Psoas muscle (tissue), 7 donors: ENCODE measurements at regions not wholly inside any gene's neighbourhood (a gene's known extent, or its start where the extent isn't known, plus 50 kb on each side); places are given as distances from the start of the nearest gene placed in this dataset.
"Not testable (repeated sequence)": the region's sequence is repeated elsewhere in the genome, so short reads cannot be mapped to it uniquely, and the experiment has no call there.

Source experiments
- ATAC-seq, 4 donors: fragments of 200-7000 bp; cut with Tn5 transposase; one replicate each; pipeline ENCODE4 v1.9.1; 2020; ENCODE audit warnings: moderate library complexity in 3 of 4, mild to moderate bottlenecking in 2 of 4
- DNase-seq, 2 donors: peaks; one replicate each; pipeline ENCODE4 v3.0.0-alpha.2; 2020
- H3K27ac ChIP-seq: fragments of 200-600 bp; one replicate; pipeline ENCODE4 v1.8.0; 2022
- H3K27me3 ChIP-seq, 3 donors: fragments of 200-600 bp in 1 of 3; one replicate each; pipeline versions ENCODE4 v1.6.1 to v1.8.0; 2013 to 2022; ENCODE audit warnings: low read length in 2 of 3, mild to moderate bottlenecking in 2 of 3, moderate library complexity in 1 of 3; ENCODE audit not compliant: insufficient read depth in 3 of 3
- H3K36me3 ChIP-seq, 2 donors: fragments of 200-600 bp in 1 of 2; one replicate each; pipeline versions ENCODE4 v1.6.1 to v1.8.0; 2013 to 2022; ENCODE audit warnings: low read depth in 1 of 2, mild to moderate bottlenecking in 1 of 2, moderate library complexity in 1 of 2; ENCODE audit not compliant: insufficient read depth in 1 of 2
- H3K4me1 ChIP-seq: fragments of 200-600 bp; one replicate; pipeline ENCODE4 v1.8.0; 2022
- H3K4me3 ChIP-seq: fragments of 200-600 bp; one replicate; pipeline ENCODE4 v1.8.0; 2022; ENCODE audit warnings: mild to moderate bottlenecking
- H3K9me3 ChIP-seq: fragments of 200-600 bp; one replicate; pipeline ENCODE4 v1.8.0; 2022
- WGBS, 3 donors: extraction: QIAGEN DNeasy Blood & Tissue Kit; methylation state at CpG; one replicate each; pipeline versions ENCODE4 v1.1.6 to v1.1.7; 2013; 5-methylcytosine and 5-hydroxymethylcytosine counted together
- intact Hi-C, 2 donors: fragments of 100-400 bp; cut with DNase I; formaldehyde crosslinking; loops; one replicate each; pipeline versions ENCODE4 v1.11.0 to v1.14.2; 2022
- TF ChIP-seq, protein P1 (sequence below): fragments of 200-600 bp; IDR thresholded peaks from one replicate; pipeline ENCODE4 v1.8.0; 2022; ENCODE audit warnings: antibody characterized with exemption
- donor health status: healthy with polysubstance abuse.
- donor health status: DM: no; HTN: no; CAD: no; lungs with moderate emphysema.
- donor health status: Bipolar disorder and iron deficiency.
- donor health status: healthy.
- donor health status: DM: yes; HTN: yes; CAD: no.
- donor health status: DM: no; HTN: no; CAD: no.
- donor health status: DM: yes; HTN: yes; CAD: no.

DNA sequence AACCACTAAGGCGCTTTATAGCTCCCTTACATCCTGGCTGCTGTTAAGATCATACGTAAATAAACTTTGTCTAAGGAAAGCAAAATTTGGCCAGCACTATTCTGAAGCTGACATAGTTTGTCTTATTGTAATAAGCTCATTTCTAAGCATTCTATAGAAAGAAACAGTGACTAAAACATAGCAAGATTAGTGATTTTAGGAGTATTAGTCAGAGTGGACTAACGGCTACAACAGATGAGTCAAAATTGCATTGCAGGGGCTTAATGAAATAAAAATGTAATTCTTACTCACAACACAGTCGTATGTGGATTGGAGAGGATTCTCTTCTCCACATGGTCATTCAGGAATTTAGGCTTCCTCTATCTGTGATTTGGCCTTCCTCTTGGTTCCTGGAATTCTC lies 347.6 kb downstream of the GADD45G start:
- intact Hi-C loops: no loop called here
- Histone ChIP-seq H3K9me3 (no peaks in the 10 kb centered on the region), H3K27me3 (no peaks in the 10 kb centered on the region), H3K36me3 (no peaks in the 10 kb centered on the region), H3K27ac (no peak overlapping the region), H3K4me3 (no peak overlapping the region), H3K4me1 (peaks cover 8% of the 10 kb centered on the region)
- WGBS, 3 donors: 86 to 92% (median 92%) methylated on average over 4 of the region's 4 CpGs
- TF ChIP-seq, protein P1, sequence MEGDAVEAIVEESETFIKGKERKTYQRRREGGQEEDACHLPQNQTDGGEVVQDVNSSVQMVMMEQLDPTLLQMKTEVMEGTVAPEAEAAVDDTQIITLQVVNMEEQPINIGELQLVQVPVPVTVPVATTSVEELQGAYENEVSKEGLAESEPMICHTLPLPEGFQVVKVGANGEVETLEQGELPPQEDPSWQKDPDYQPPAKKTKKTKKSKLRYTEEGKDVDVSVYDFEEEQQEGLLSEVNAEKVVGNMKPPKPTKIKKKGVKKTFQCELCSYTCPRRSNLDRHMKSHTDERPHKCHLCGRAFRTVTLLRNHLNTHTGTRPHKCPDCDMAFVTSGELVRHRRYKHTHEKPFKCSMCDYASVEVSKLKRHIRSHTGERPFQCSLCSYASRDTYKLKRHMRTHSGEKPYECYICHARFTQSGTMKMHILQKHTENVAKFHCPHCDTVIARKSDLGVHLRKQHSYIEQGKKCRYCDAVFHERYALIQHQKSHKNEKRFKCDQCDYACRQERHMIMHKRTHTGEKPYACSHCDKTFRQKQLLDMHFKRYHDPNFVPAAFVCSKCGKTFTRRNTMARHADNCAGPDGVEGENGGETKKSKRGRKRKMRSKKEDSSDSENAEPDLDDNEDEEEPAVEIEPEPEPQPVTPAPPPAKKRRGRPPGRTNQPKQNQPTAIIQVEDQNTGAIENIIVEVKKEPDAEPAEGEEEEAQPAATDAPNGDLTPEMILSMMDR: no peak
- DNase-seq: no peak
- ATAC-seq: no peak

DNA sequence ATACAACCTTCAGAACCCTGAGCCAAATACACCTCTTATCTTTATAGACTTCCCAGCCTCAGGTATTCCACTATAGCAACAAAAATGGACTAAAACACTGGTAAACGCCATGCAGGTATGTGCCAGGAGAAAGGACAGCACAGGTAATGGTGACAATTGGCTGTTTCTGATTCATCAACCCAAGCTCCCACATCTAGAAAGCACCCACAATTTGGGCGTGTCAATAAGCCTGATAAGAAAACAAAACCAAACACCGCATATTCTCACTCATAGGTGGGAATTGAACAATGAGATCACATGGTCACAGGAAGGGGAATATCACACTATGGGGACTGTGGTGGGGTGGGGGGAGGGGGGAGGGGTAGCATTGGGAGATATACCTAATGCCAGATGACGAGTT lies 348.5 kb downstream of the GADD45G start:
- ATAC-seq, H3K4me1 ChIP-seq, H3K9me3 ChIP-seq, intact Hi-C loops, H3K36me3 ChIP-seq, H3K4me3 ChIP-seq, H3K27me3 ChIP-seq, DNase-seq, H3K27ac ChIP-seq: not testable (repeated sequence)
- WGBS, 3 donors: 86 to 93% (median 92%) methylated on average over 3 to 4 of the region's 4 CpGs

DNA sequence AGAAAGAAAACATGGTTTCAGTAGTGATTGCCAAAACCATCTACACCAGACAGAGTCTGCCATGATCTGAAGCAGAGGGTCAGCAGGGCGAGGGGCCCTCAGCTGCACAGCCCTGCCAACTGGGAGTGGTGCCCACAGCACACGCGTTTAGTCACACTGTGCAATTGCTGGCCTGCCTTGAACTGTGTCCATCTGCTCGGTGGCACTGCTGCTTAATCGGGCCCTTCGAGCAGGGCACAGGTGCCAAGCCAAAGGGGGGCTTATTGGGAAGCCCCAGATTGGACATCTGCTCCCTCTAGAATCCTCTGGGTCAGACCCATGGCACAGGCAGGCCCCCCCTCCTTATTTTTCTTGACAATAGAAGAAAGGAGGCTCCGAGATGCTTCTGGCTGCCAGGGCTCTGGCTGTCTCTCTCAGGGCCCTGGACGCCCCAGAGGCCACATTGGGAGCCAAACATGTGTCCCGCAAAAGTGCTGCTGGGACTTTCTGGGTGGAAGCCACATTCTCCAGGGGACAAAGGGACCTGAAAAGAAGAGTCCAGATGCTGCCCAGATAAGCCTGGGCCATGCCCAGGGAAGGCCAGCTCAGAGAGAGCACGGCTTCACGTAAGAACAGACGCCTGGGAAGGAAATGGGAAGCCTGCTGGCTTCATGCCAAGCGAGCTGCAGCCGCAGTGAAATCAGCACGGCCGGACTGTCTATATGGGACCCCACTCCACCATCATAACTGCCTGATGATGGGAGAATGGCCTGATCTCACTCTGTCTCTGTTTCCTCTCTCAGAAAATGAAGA lies 349.2 kb downstream of the GADD45G start:
- no peak overlapping the region for H3K4me3 ChIP-seq
- 18 to 24% (median 19%) methylated on average over 16 of the region's 16 CpGs for WGBS, 3 donors
- peak in 3 of 4 donors; percentile 47 to 57 (median 54) for ATAC-seq
- H3K27ac ChIP-seq: no peak overlapping the region
- no peaks in the 10 kb centered on the region for H3K9me3 ChIP-seq
- TF ChIP-seq, protein P1: no peak
- H3K4me1 ChIP-seq: peaks cover 8% of the 10 kb centered on the region
- intact Hi-C loops: no loop called here
- DNase-seq: peak in 1 of 2 donors; percentile 53
- H3K27me3 ChIP-seq: no peaks in the 10 kb centered on the region
- H3K36me3 ChIP-seq: no peaks in the 10 kb centered on the region

DNA sequence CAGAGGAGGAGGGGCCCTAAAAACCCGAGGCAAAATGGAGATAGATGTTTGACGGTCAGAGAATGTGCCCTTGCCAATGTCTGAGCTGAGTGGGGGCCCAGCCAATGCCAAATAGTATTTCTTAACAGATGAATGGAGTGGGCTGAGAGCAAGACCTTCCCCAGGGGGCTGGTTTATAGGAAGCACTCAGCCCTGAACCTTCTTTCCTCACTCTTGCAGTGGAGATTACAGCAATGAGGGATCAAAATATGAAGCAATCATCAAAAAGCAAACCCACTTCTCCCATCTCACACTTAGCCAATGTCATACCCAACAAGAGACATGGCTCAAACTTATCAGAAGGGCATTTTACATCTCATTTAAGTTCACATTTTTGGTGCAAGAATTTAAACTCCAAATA lies 350.3 kb downstream of the GADD45G start:
- Histone ChIP-seq H3K27me3 (no peaks in the 10 kb centered on the region), H3K36me3 (no peaks in the 10 kb centered on the region), H3K27ac (no peak overlapping the region), H3K9me3 (no peaks in the 10 kb centered on the region), H3K4me1 (peaks cover 8% of the 10 kb centered on the region), H3K4me3 (no peak overlapping the region)
- ATAC-seq (no peak), DNase-seq (no peak)
- WGBS, 3 donors: 41 to 76% (median 52%) methylated on average over 2 of the region's 2 CpGs
- intact Hi-C loops: no loop called here
- TF ChIP-seq, protein P1: no peak

DNA sequence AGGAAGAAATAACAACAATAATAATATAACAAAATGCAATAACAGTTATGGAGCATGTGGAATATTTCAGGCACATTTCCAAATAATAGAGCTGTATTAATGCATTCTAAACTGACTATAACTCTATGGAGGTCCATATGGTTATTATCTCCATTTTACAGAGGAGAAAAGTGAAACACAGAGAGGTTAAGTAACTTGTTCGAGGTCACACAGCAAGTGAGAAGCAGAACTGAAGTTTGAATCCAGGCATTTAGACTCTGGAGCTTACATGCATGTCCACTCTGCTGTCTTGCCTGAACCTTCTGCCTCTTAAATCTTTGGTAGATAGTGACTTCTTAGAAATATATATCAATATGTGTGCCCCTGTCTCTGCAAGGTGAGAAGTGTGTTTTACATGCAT lies 350.8 kb downstream of the GADD45G start:
- TF ChIP-seq, protein P1: no peak
- Histone ChIP-seq H3K4me1 (peaks cover 8% of the 10 kb centered on the region), H3K36me3 (no peaks in the 10 kb centered on the region), H3K9me3 (no peaks in the 10 kb centered on the region), H3K4me3 (no peak overlapping the region), H3K27me3 (no peaks in the 10 kb centered on the region), H3K27ac (no peak overlapping the region)
- no peak for DNase-seq
- ATAC-seq: no peak
- WGBS, 3 donors: 93 to 95% (median 94%) methylated on average over 1 of the region's 1 CpG
- intact Hi-C loops: no loop called here
